Right renal pelvis (tissue), 4 donors: ENCODE measurements at regions not wholly inside any gene's neighbourhood (a gene's known extent, or its start where the extent isn't known, plus 50 kb on each side); places are given as distances from the start of the nearest gene placed in this dataset.
"Not testable (repeated sequence)": the region's sequence is repeated elsewhere in the genome, so short reads cannot be mapped to it uniquely, and the experiment has no call there.

Source experiments
- DNase-seq, 4 donors: peaks; one replicate each; pipeline ENCODE4 v3.0.0-alpha.2; 2013; ENCODE audit warnings: low read depth in 4 of 4, low spot score in 3 of 4, missing footprints in 1 of 4

GRCh38 chr3:65126527-65127410, 439.0 kb upstream of the ADAMTS9 start:
- DNase-seq: no peak

GRCh38 chr3:65120156-65120555, 432.4 kb upstream of the ADAMTS9 start:
- DNase-seq: not testable (repeated sequence)

GRCh38 chr3:65118912-65119499, 431.2 kb upstream of the ADAMTS9 start:
- DNase-seq: no peak

GRCh38 chr3:65114041-65114440, 426.2 kb upstream of the ADAMTS9 start:
- no peak for DNase-seq

- no peak for DNase-seq
Observed at GRCh38 chr3:65112751-65113300, 425.0 kb upstream of the ADAMTS9 start.

GRCh38 chr3:65110661-65111060, 422.9 kb upstream of the ADAMTS9 start:
- DNase-seq: no peak

- no peak for DNase-seq
Observed at GRCh38 chr3:65109966-65110500, 422.2 kb upstream of the ADAMTS9 start.

- DNase-seq: no peak
Observed at GRCh38 chr3:65107174-65107573, 419.4 kb upstream of the ADAMTS9 start.

GRCh38 chr3:65101450-65101849, 413.6 kb upstream of the ADAMTS9 start:
- DNase-seq: no peak

GRCh38 chr3:65098400-65098799, 410.6 kb upstream of the ADAMTS9 start:
- DNase-seq: no peak

- no peak for DNase-seq
Observed at GRCh38 chr3:65096110-65096745, 408.4 kb upstream of the ADAMTS9 start.

- DNase-seq: no peak
Observed at GRCh38 chr3:65094723-65095122, 406.9 kb upstream of the ADAMTS9 start.

- DNase-seq: no peak
Observed at GRCh38 chr3:65093641-65094040, 405.8 kb upstream of the ADAMTS9 start.

- DNase-seq: no peak
Observed at GRCh38 chr3:65091565-65091964, 403.8 kb upstream of the ADAMTS9 start.

GRCh38 chr3:65083240-65083639, 395.4 kb upstream of the ADAMTS9 start:
- no peak for DNase-seq

GRCh38 chr3:65081536-65081935, 393.7 kb upstream of the ADAMTS9 start:
- DNase-seq: no peak

GRCh38 chr3:65080432-65080831, 392.6 kb upstream of the ADAMTS9 start:
- no peak for DNase-seq

GRCh38 chr3:65079560-65079959, 391.8 kb upstream of the ADAMTS9 start:
- DNase-seq: no peak

- DNase-seq: no peak
Observed at GRCh38 chr3:65078748-65079147, 390.9 kb upstream of the ADAMTS9 start.

- DNase-seq: no peak
Observed at GRCh38 chr3:65077124-65077523, 389.3 kb upstream of the ADAMTS9 start.

GRCh38 chr3:65070968-65071367, 383.2 kb upstream of the ADAMTS9 start:
- peak in 1 of 4 donors; percentile 15 for DNase-seq
